Sigmoid colon (tissue), 6 donors: ENCODE measurements at regions not wholly inside any gene's neighbourhood (a gene's known extent, or its start where the extent isn't known, plus 50 kb on each side); places are given as distances from the start of the nearest gene placed in this dataset.
"Not testable (repeated sequence)": the region's sequence is repeated elsewhere in the genome, so short reads cannot be mapped to it uniquely, and the experiment has no call there.

Experiments used
- DNase-seq: peaks from one replicate; pipeline ENCODE4 v3.0.0-alpha.2; 2019
- H3K27ac ChIP-seq, 4 donors: fragments of 200-600 bp; sonication (generic); one replicate each; pipeline ENCODE4 v1.5.1; 2016 to 2019; ENCODE audit warnings: mild to moderate bottlenecking in 1 of 4
- H3K27me3 ChIP-seq, 3 donors: fragments of 200-600 bp; sonication (generic); one replicate each; pipeline ENCODE4 v1.5.1; 2019; ENCODE audit warnings: mild to moderate bottlenecking in 1 of 3
- H3K36me3 ChIP-seq, 4 donors: fragments of 200-600 bp; sonication (generic); one replicate each; pipeline ENCODE4 v1.5.1; 2016 to 2019
- H3K4me1 ChIP-seq, 4 donors: fragments of 200-600 bp; sonication (generic); one replicate each; pipeline ENCODE4 v1.5.1; 2017 to 2019
- H3K4me3 ChIP-seq, 4 donors: fragments of 200-600 bp; sonication (generic); one replicate each; pipeline ENCODE4 v1.5.1; 2017 to 2019; ENCODE audit warnings: mild to moderate bottlenecking in 2 of 4, moderate library complexity in 1 of 4
- H3K9me3 ChIP-seq, 4 donors: fragments of 200-600 bp in 3 of 4; sonication (generic) in 3 of 4; one replicate each; pipeline versions ENCODE4 v1.5.1 to v1.6.1; 2013 to 2019
- CTCF ChIP-seq, 4 experiments: fragments of 450-650 bp in 3 of 4; fragments of 200-600 bp in 1 of 4; IDR thresholded peaks; one replicate each; pipeline ENCODE4 v1.5.1; 2016 to 2019; ENCODE audit warnings: antibody characterized with exemption in 4 of 4, mild to moderate bottlenecking in 3 of 4, moderate library complexity in 2 of 4
- EP300 ChIP-seq, 4 donors: sonication (generic); formaldehyde crosslinking; IDR thresholded peaks; one replicate each; pipeline ENCODE4 v1.6.1; 2017; ENCODE audit warnings: antibody characterized with exemption in 4 of 4
- POLR2A ChIP-seq, 2 donors: fragments of 450-650 bp; IDR thresholded peaks; one replicate each; pipeline ENCODE4 v1.6.1; 2016; ENCODE audit warnings: antibody characterized with exemption in 2 of 2, mild to moderate bottlenecking in 2 of 2, moderate library complexity in 2 of 2
- POLR2AphosphoS5 ChIP-seq, 4 donors: sonication (generic); formaldehyde crosslinking; IDR thresholded peaks; one replicate each; pipeline ENCODE4 v1.6.1; 2017; ENCODE audit warnings: antibody characterized with exemption in 4 of 4
- WGBS, 2 donors: extraction: QIAGEN DNeasy Blood & Tissue Kit; methylation state at CpG; one replicate each; pipeline ENCODE4 v1.1.7; 2013; 5-methylcytosine and 5-hydroxymethylcytosine counted together
- intact Hi-C: fragments of 100-400 bp; cut with DNase I; formaldehyde crosslinking; loops from one replicate; pipeline ENCODE4 v1.15.1; 2023
- donor health status: healthy with polysubstance abuse.
- donor health status: healthy.

GRCh38 chr13:65719831-65720230 lies 1510.3 kb downstream of the PCDH9 start:
- Histone ChIP-seq H3K4me3 (no peak overlapping the region), H3K27me3 (no peaks in the 10 kb centered on the region), H3K27ac (no peak overlapping the region), H3K9me3 (no peaks in the 10 kb centered on the region), H3K36me3 (no peaks in the 10 kb centered on the region), H3K4me1 (no peaks in the 10 kb centered on the region)
- no peak for DNase-seq
- WGBS, 2 donors = 73 to 77% methylated on average over 2 of the region's 2 CpGs
- TF ChIP-seq EP300 (IDR thresholded peaks at IDR 0.05) (no peak), CTCF (IDR thresholded peaks at IDR 0.05) (no peak), POLR2A (IDR thresholded peaks at IDR 0.05) (no peak)
- intact Hi-C loops = no loop called here

GRCh38 chr13:65710514-65710913 lies 1519.6 kb downstream of the PCDH9 start:
- TF ChIP-seq POLR2AphosphoS5 (IDR thresholded peaks at IDR 0.05) (no peak), POLR2A (IDR thresholded peaks at IDR 0.05) (no peak), EP300 (IDR thresholded peaks at IDR 0.05) (no peak), CTCF (IDR thresholded peaks at IDR 0.05) (no peak)
- intact Hi-C loops = no loop called here
- Histone ChIP-seq H3K9me3 (no peaks in the 10 kb centered on the region), H3K4me1 (no peaks in the 10 kb centered on the region), H3K36me3 (no peaks in the 10 kb centered on the region), H3K4me3 (no peak overlapping the region), H3K27me3 (no peaks in the 10 kb centered on the region), H3K27ac (no peak overlapping the region)
- 65 to 85% methylated on average over 4 of the region's 4 CpGs for WGBS, 2 donors
- no peak for DNase-seq

GRCh38 chr13:65697843-65698242 lies 1532.3 kb downstream of the PCDH9 start:
- Histone ChIP-seq H3K36me3 (no peaks in the 10 kb centered on the region), H3K27ac (no peak overlapping the region), H3K27me3 (no peaks in the 10 kb centered on the region), H3K9me3 (no peaks in the 10 kb centered on the region), H3K4me3 (no peak overlapping the region), H3K4me1 (no peaks in the 10 kb centered on the region)
- no peak for DNase-seq
- intact Hi-C loops = no loop called here
- TF ChIP-seq EP300 (IDR thresholded peaks at IDR 0.05) (no peak), POLR2AphosphoS5 (IDR thresholded peaks at IDR 0.05) (no peak), POLR2A (IDR thresholded peaks at IDR 0.05) (no peak), CTCF (IDR thresholded peaks at IDR 0.05) (no peak)

DNA sequence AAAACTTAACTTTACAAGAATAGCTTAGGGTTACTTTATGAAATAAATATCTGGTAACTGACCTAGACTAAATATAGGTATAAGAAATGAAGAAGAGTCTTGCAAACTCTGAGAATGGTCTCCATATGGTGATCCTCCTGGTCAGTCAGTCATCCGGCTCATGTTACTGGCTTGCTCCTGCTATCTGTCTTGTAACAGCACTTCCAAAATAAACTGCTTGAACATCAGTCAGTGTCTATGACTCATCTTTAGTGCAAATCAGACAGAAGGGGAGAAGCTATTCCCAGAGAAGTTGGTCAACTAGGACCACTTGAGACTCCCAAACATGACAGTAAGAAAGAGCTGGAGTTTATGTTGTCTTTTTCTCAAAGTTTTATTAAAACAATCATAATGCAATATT lies 1550.9 kb downstream of the PCDH9 start:
- 78 to 83% methylated on average over 1 of the region's 1 CpG for WGBS, 2 donors
- no peak overlapping the region for H3K4me3 ChIP-seq
- no peaks in the 10 kb centered on the region for H3K36me3 ChIP-seq
- no peaks in the 10 kb centered on the region for H3K27me3 ChIP-seq
- TF ChIP-seq POLR2A (IDR thresholded peaks at IDR 0.05) (no peak), POLR2AphosphoS5 (IDR thresholded peaks at IDR 0.05) (no peak), CTCF (IDR thresholded peaks at IDR 0.05) (no peak), EP300 (IDR thresholded peaks at IDR 0.05) (no peak)
- no peaks in the 10 kb centered on the region for H3K9me3 ChIP-seq
- DNase-seq = no peak
- intact Hi-C loops = no loop called here
- no peaks in the 10 kb centered on the region for H3K4me1 ChIP-seq
- H3K27ac ChIP-seq = no peak overlapping the region

GRCh38 chr13:65677906-65678305 lies 1552.2 kb downstream of the PCDH9 start:
- H3K4me3 ChIP-seq = no peak overlapping the region
- H3K27ac ChIP-seq = no peak overlapping the region
- H3K36me3 ChIP-seq = no peaks in the 10 kb centered on the region
- TF ChIP-seq POLR2AphosphoS5 (IDR thresholded peaks at IDR 0.05) = no peak
- no peak for TF ChIP-seq CTCF (IDR thresholded peaks at IDR 0.05)
- no peak for TF ChIP-seq EP300 (IDR thresholded peaks at IDR 0.05)
- no peak for TF ChIP-seq POLR2A (IDR thresholded peaks at IDR 0.05)
- DNase-seq = no peak
- H3K27me3 ChIP-seq = no peaks in the 10 kb centered on the region
- intact Hi-C loops = no loop called here
- H3K9me3 ChIP-seq = no peaks in the 10 kb centered on the region
- H3K4me1 ChIP-seq = no peaks in the 10 kb centered on the region
- WGBS, 2 donors = 11 to 55% methylated on average over 1 of the region's 1 CpG

- H3K27me3 ChIP-seq, H3K9me3 ChIP-seq, intact Hi-C loops, H3K4me1 ChIP-seq, H3K36me3 ChIP-seq, H3K4me3 ChIP-seq, H3K27ac ChIP-seq, DNase-seq: not testable (repeated sequence)
- WGBS, 2 donors = 70 to 79% methylated on average over 5 of the region's 5 CpGs
Measured at GRCh38 chr13:65675383-65675782, 1554.8 kb downstream of the PCDH9 start.
